ENCODE measurements at regions not wholly inside any gene's neighbourhood (a gene's known extent, or its start where the extent isn't known, plus 50 kb on each side); places are given as distances from the start of the nearest gene placed in this dataset.

- Histone ChIP-seq H3K9me3 (ENCODE audit: insufficient read depth in 2 of 2, low read depth in 1 of 2, low read length in 1 of 2) (no peaks in the 10 kb centered on the region), H2BK5ac (ENCODE audit: low read depth, low read length) (peak overlapping the region; percentile 54; the same call in 1 of the 2 replicates), H3K14ac (ENCODE audit: insufficient read length) (no peak overlapping the region), H3K23ac (ENCODE audit: insufficient read length) (no peak overlapping the region), H3K4me3 (ENCODE audit: extremely low read depth in 1 of 4, insufficient read depth in 2 of 4, low read depth in 3 of 4, low read length in 4 of 4) (no peak overlapping the region), H2BK120ac (replicated peaks; ENCODE audit: low read depth, low read length) (no peak overlapping the region), H3K4ac (replicated peaks; ENCODE audit: insufficient read length, low read depth, low read length) (no peak overlapping the region), H2AK5ac (ENCODE audit: low read depth, low read length) (no peak overlapping the region), H3K4me2 (ENCODE audit: insufficient read depth in 1 of 2, low read depth in 2 of 2, low read length in 2 of 2) (no peak overlapping the region), H4K91ac (replicated peaks; ENCODE audit: insufficient read length, low read length) (peak overlapping the region; percentile 48), H3K23me2 (ENCODE audit: low read depth, low read length) (no peaks in the 10 kb centered on the region), H3K27me3 (replicated peaks in 1 of 4; ENCODE audit: control insufficient read depth in 3 of 4, extremely low read depth in 1 of 4, insufficient read depth in 3 of 4, low read length in 3 of 4) (no peaks in the 10 kb centered on the region), H3K18ac (ENCODE audit: extremely low read depth, low read length) (peak overlapping the region; percentile 51), H2AFZ (ENCODE audit: low read length) (no peak overlapping the region), H4K5ac (ENCODE audit: insufficient read length, low read depth, low read length) (no peak overlapping the region), H3K9ac (replicated peaks in 1 of 4; ENCODE audit: extremely low read depth in 1 of 4, low read depth in 3 of 4, low read length in 3 of 4) (no peak overlapping the region), H2BK12ac (ENCODE audit: low read depth, low read length) (no peak overlapping the region), H4K8ac (ENCODE audit: extremely low read depth, insufficient read depth, low read length) (no peak overlapping the region), H3K4me1 (replicated peaks in 1 of 4; ENCODE audit: control insufficient read depth in 3 of 4, insufficient read depth in 4 of 4, low read length in 3 of 4) (peaks cover 0 to 13% (median 7%) of the 10 kb centered on the region in 4 experiments; a peak in 4 of 7 replicates), H4K20me1 (replicated peaks in 1 of 2; ENCODE audit: control insufficient read depth in 1 of 2, insufficient read depth in 2 of 2, low read length in 2 of 2) (no peaks in the 10 kb centered on the region), H3K56ac (replicated peaks; ENCODE audit: insufficient read length, low read depth, low read length) (no peak overlapping the region), H3K79me2 (ENCODE audit: control insufficient read depth in 1 of 2, insufficient read depth in 2 of 2, low read length in 2 of 2) (no peaks in the 10 kb centered on the region), H3K79me1 (ENCODE audit: low read depth, low read length) (no peaks in the 10 kb centered on the region), H3K27ac (ENCODE audit: low read depth, low read length) (no peak overlapping the region), H2BK20ac (ENCODE audit: low read length) (peak overlapping the region; percentile 38; the same call in 1 of the 2 replicates), H3K36me3 (ENCODE audit: control insufficient read depth in 2 of 4, insufficient read depth in 4 of 4, low read length in 3 of 4) (no peaks in the 10 kb centered on the region), H2BK15ac (ENCODE audit: low read length) (no peak overlapping the region)
- ChIA-PET POLR2A (ENCODE audit: partially characterized antibody) (interaction anchor here (1.5 kb wide), 1 partner anchor 22 kb away, joined by 4 read pairs; no protein-coding TSS in a partner anchor), CTCF (ENCODE audit: partially characterized antibody) (interaction anchor here (1.1 to 3.4 kb wide), 6 partner anchors 12 to 141 kb away, joined by 3 to 19 read pairs (median 6); no protein-coding TSS in a partner anchor)
- WGBS, 2 experiments (ENCODE audit: extremely low coverage in 1 of 2, insufficient coverage in 1 of 2, insufficient read length in 1 of 2, insufficient replicate concordance in 2 of 2, low coverage in 1 of 2, low lambda C conversion rate in 2 of 2, missing lambda C conversion rate in 1 of 2) = 95% methylated on average over 4 of the region's 4 CpGs; no CpG with 5 or more reads in 1 of the 2 experiments
- FAIRE-seq (no peak), DNase-seq (ENCODE audit: low read depth in 1 of 2, low spot score in 2 of 2) (no peak)
- TF ChIP-seq ASH2L (IDR thresholded peaks at IDR 0.05; ENCODE audit: low read length) (no peak), HDAC6 (IDR thresholded peaks at IDR 0.05; ENCODE audit: low read depth, low read length) (no peak), RFX5 (IDR thresholded peaks at IDR 0.05; ENCODE audit: borderline replicate concordance, low read depth, low read length) (no peak)
These were observed 50.6 kb upstream of the CDK20 start for GRCh38 chr9:88024896-88025295.
